ENCODE measurements at regions not wholly inside any gene's neighbourhood (a gene's known extent, or its start where the extent isn't known, plus 50 kb on each side); places are given as distances from the start of the nearest gene placed in this dataset.
"Not testable (repeated sequence)": the region's sequence is repeated elsewhere in the genome, so short reads cannot be mapped to it uniquely, and the experiment has no call there.

DNA sequence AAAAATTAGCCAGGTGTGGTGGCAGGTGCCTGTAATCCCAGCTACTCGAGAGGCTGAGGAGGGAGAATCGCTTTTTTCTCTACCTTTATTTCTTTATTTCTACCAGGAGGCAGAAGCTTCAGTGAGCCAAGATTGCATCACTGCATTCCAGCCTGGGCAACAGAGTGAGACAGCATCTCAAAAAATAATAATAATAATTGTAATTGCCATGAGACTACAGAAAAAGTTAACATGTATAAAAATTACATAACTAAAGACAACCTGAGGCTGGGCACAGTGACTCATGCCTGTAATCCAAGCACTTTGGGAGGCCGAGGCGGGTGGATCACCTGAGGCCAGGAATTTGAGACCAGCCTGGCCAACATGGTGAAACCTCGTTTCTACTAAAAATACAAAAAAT, 181.5 kb downstream of the WSCD1 start:
- not testable (repeated sequence) for TF ChIP-seq ZNF207 (IDR thresholded peaks at IDR 0.05; ENCODE audit: borderline replicate concordance); RCOR1 (conservative IDR thresholded peaks at IDR 0.05; ENCODE audit: low read depth, low read length); CEBPB (IDR thresholded peaks at IDR 0.05; ENCODE audit: borderline replicate concordance in 1 of 2, low read depth in 2 of 2, low read length in 2 of 2); NFYB (IDR thresholded peaks at IDR 0.05; ENCODE audit: insufficient read depth, low read depth, low read length); ATF3 (IDR thresholded peaks at IDR 0.05; ENCODE audit: borderline replicate concordance, extremely low read depth, low read depth, low read length); EED (IDR thresholded peaks at IDR 0.05; ENCODE audit: low read depth); PAX8 (IDR thresholded peaks at IDR 0.05); BCLAF1 (IDR thresholded peaks at IDR 0.05); MXI1 (IDR thresholded peaks at IDR 0.05; ENCODE audit: low read depth, low read length); EZH2 (IDR thresholded peaks at IDR 0.05; ENCODE audit: borderline replicate concordance, control insufficient read depth, low read depth, low read length); ATF2 (IDR thresholded peaks at IDR 0.05; ENCODE audit: low read length); PKNOX1 (IDR thresholded peaks at IDR 0.05)
- TF ChIP-seq, protein P1, sequence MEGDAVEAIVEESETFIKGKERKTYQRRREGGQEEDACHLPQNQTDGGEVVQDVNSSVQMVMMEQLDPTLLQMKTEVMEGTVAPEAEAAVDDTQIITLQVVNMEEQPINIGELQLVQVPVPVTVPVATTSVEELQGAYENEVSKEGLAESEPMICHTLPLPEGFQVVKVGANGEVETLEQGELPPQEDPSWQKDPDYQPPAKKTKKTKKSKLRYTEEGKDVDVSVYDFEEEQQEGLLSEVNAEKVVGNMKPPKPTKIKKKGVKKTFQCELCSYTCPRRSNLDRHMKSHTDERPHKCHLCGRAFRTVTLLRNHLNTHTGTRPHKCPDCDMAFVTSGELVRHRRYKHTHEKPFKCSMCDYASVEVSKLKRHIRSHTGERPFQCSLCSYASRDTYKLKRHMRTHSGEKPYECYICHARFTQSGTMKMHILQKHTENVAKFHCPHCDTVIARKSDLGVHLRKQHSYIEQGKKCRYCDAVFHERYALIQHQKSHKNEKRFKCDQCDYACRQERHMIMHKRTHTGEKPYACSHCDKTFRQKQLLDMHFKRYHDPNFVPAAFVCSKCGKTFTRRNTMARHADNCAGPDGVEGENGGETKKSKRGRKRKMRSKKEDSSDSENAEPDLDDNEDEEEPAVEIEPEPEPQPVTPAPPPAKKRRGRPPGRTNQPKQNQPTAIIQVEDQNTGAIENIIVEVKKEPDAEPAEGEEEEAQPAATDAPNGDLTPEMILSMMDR (IDR thresholded peaks at IDR 0.05 in 2 of 3, conservative IDR thresholded peaks at IDR 0.05 in 1 of 3; ENCODE audit: control insufficient read depth in 2 of 3, extremely low read depth in 1 of 3, insufficient read depth in 1 of 3, low read depth in 3 of 3, low read length in 3 of 3) = not testable (repeated sequence)
